HepG2 (cell line): ENCODE measurements at regions not wholly inside any gene's neighbourhood (a gene's known extent, or its start where the extent isn't known, plus 50 kb on each side); places are given as distances from the start of the nearest gene placed in this dataset.

Experiments
- ATAC-seq: fragments of 200-7000 bp; cut with Tn5 transposase; 3 replicates; pipeline ENCODE4 v1.9.1; 2020; ENCODE audit warnings: mild to moderate bottlenecking, moderate library complexity
- BruUV-seq: library from RNA; stranded (reverse); fragments of 400-500 nt; replicated peaks from 2 replicates; lab custom pipeline; 2021; lab: Mats Ljungman, UMichigan
- CTCF ChIA-PET: fragments of 300-600 bp; formaldehyde crosslinking; extraction: SDS; loops from one replicate; lab custom pipeline; 2021; ENCODE audit warnings: low total read pairs, inconsistent platforms, low intra/inter-chr PET ratio; lab: Yijun Ruan, JAX
- POLR2A ChIA-PET: fragments of 350-600 bp; sonication (Branson Sonifier 250); formaldehyde crosslinking; loops from one replicate; lab custom pipeline; 2020; ENCODE audit warnings: antibody characterized with exemption, inconsistent platforms; lab: Yijun Ruan, JAX
- DNase-seq: peaks from one replicate; pipeline ENCODE4 v3.0.0-alpha.2; 2015; ENCODE audit warnings: low spot score
- FAIRE-seq: peaks from 3 replicates; lab custom pipeline; 2011; peaks lifted over from hg19 to GRCh38; lab: Jason Lieb, UNC
- H2AFZ ChIP-seq: one replicate; pipeline ENCODE4 v1.6.1; 2011; ENCODE audit warnings: low read length, inconsistent platforms
- H3K27ac ChIP-seq: fragments of 300-600 bp; 3 replicates; pipeline ENCODE4 v1.8.0; 2011; ENCODE audit warnings: mixed run types, mild to moderate bottlenecking, mixed read lengths, low read length, inconsistent platforms; ENCODE audit not compliant: insufficient read depth; ENCODE audit errors: extremely low read length
- H3K27me3 ChIP-seq, 2 experiments: fragments of 200-600 bp in 1 of 2; 2 replicates in 1 of 2; 3 replicates in 1 of 2; pipeline versions ENCODE4 v1.6.0 to v1.8.0; 2011; ENCODE audit warnings: low read length in 2 of 2, mild to moderate bottlenecking in 2 of 2, moderate library complexity in 2 of 2, inconsistent platforms in 1 of 2; ENCODE audit not compliant: insufficient read depth in 2 of 2, control insufficient read depth in 1 of 2
- H3K36me3 ChIP-seq, 2 experiments: fragments of 200-600 bp in 1 of 2; replicated peaks in 1 of 2; 2 replicates in 1 of 2; 3 replicates in 1 of 2; pipeline versions ENCODE4 v1.5.1 to v1.8.0; 2011; ENCODE audit warnings: low read length in 2 of 2, inconsistent platforms in 1 of 2; ENCODE audit not compliant: insufficient read depth in 2 of 2, control insufficient read depth in 1 of 2
- H3K4me1 ChIP-seq: 2 replicates; pipeline ENCODE4 v1.5.1; 2012; ENCODE audit warnings: low read length, inconsistent platforms; ENCODE audit not compliant: insufficient read depth
- H3K4me2 ChIP-seq: 2 replicates; pipeline ENCODE4 v1.6.0; 2011; ENCODE audit warnings: low read depth, low read length, inconsistent platforms
- H3K4me3 ChIP-seq, 3 experiments: fragments of 200-600 bp in 1 of 3; sonication (generic), shearing (Covaris generic) in 1 of 3; replicated peaks in 1 of 3; 2 replicates each; pipeline ENCODE4 v1.5.1; 2011 to 2016; ENCODE audit warnings: low read length in 3 of 3, inconsistent platforms in 2 of 3, low read depth in 2 of 3, mild to moderate bottlenecking in 2 of 3, control low read depth in 1 of 3, mixed read lengths in 1 of 3; ENCODE audit not compliant: insufficient read depth in 1 of 3
- H3K79me2 ChIP-seq: one replicate; pipeline ENCODE4 v1.6.1; 2011; ENCODE audit warnings: low read length, inconsistent platforms; ENCODE audit not compliant: insufficient read depth
- H3K9ac ChIP-seq: 2 replicates; pipeline ENCODE4 v1.6.0; 2011; ENCODE audit warnings: mild to moderate bottlenecking, low read depth, low read length, inconsistent platforms; ENCODE audit not compliant: insufficient read depth
- H3K9me3 ChIP-seq: 2 replicates; pipeline ENCODE4 v1.5.1; 2012; ENCODE audit warnings: mild to moderate bottlenecking, low read length
- H4K20me1 ChIP-seq: 2 replicates; pipeline ENCODE4 v1.6.0; 2011; ENCODE audit warnings: inconsistent platforms, mild to moderate bottlenecking, low read length, moderate library complexity; ENCODE audit not compliant: insufficient read depth
- AGO1 ChIP-seq: fragments of 200-400 bp; formaldehyde crosslinking; IDR thresholded peaks from 2 replicates; pipeline ENCODE4 v1.6.1; 2017; ENCODE audit warnings: mild to moderate bottlenecking, low read depth, low read length, moderate library complexity; ENCODE audit not compliant: poor library complexity, severe bottlenecking
- CSRNP1 ChIP-seq: sonication (generic); formaldehyde crosslinking; IDR thresholded peaks from 2 replicates; pipeline ENCODE4 v1.8.1; 2023; ENCODE audit warnings: mild to moderate bottlenecking, missing genetic modification reagents
- GRHL1 ChIP-seq: sonication (generic); formaldehyde crosslinking; conservative IDR thresholded peaks from 2 replicates; pipeline ENCODE4 v1.8.0; 2022; ENCODE audit warnings: missing genetic modification reagents
- JUN ChIP-seq: sonication (generic); formaldehyde crosslinking; IDR thresholded peaks from 2 replicates; pipeline ENCODE4 v1.4.0; 2020; ENCODE audit warnings: mild to moderate bottlenecking, missing genetic modification reagents
- KMT2A ChIP-seq: sonication (generic); formaldehyde crosslinking; IDR thresholded peaks from 2 replicates; pipeline ENCODE4 v1.4.0; 2020; ENCODE audit warnings: missing genetic modification reagents
- MED13 ChIP-seq: sonication (generic); formaldehyde crosslinking; IDR thresholded peaks from 2 replicates; pipeline ENCODE4 v1.5.0; 2020; ENCODE audit warnings: missing genetic modification reagents
- MTA3 ChIP-seq: sonication (generic); formaldehyde crosslinking; IDR thresholded peaks from 2 replicates; pipeline ENCODE4 v1.4.0; 2020; ENCODE audit warnings: missing genetic modification reagents
- NFE2L1 ChIP-seq: sonication (generic); formaldehyde crosslinking; IDR thresholded peaks from 2 replicates; pipeline ENCODE4 v1.4.0; 2020; ENCODE audit warnings: missing genetic modification reagents, mild to moderate bottlenecking, borderline replicate concordance
- NR2F2 ChIP-seq: IDR thresholded peaks from 2 replicates; pipeline ENCODE4 v1.6.1; 2012; ENCODE audit warnings: low read depth, inconsistent platforms, borderline replicate concordance
- NRL ChIP-seq: sonication (generic); formaldehyde crosslinking; IDR thresholded peaks from 2 replicates; pipeline ENCODE4 v1.5.0; 2020; ENCODE audit warnings: missing genetic modification reagents, mild to moderate bottlenecking, moderate library complexity, borderline replicate concordance
- PAX8 ChIP-seq: sonication (generic); formaldehyde crosslinking; IDR thresholded peaks from 2 replicates; pipeline ENCODE4 v1.8.0; 2022; ENCODE audit warnings: mild to moderate bottlenecking, missing genetic modification reagents, borderline replicate concordance
- SIX4 ChIP-seq: sonication (generic); formaldehyde crosslinking; IDR thresholded peaks from 2 replicates; pipeline ENCODE4 v1.4.0; 2020; ENCODE audit warnings: missing genetic modification reagents
- SNAPC2 ChIP-seq: sonication (generic); formaldehyde crosslinking; IDR thresholded peaks from 2 replicates; pipeline ENCODE4 v1.8.1; 2022; ENCODE audit warnings: mild to moderate bottlenecking, missing genetic modification reagents
- TAF1 ChIP-seq: sonication (generic); formaldehyde crosslinking; IDR thresholded peaks from 2 replicates; pipeline ENCODE4 v1.4.0; 2020; ENCODE audit warnings: missing genetic modification reagents
- ZNF296 ChIP-seq: sonication (generic); formaldehyde crosslinking; conservative IDR thresholded peaks from 2 replicates; pipeline ENCODE4 v1.5.0; 2020; ENCODE audit warnings: mild to moderate bottlenecking, missing genetic modification reagents
- ZNF749 ChIP-seq: sonication (generic); formaldehyde crosslinking; IDR thresholded peaks from 2 replicates; pipeline ENCODE4 v1.8.0; 2022; ENCODE audit warnings: mild to moderate bottlenecking, missing genetic modification reagents, moderate library complexity, borderline replicate concordance
- WGBS: methylation state at CpG from one replicate; pipeline ENCODE4 v1.1.6; 2017; ENCODE audit warnings: low lambda C conversion rate; 5-methylcytosine and 5-hydroxymethylcytosine counted together
- in situ Hi-C: cut with HindIII; loops from 2 replicates; pipeline ENCODE4 v1.10.0; 2017; ENCODE audit warnings: low pct_unique_long_range_greater_than_20kb; ENCODE audit not compliant: extremely low pct_ligation_motif_present
- intact Hi-C: fragments of 100-400 bp; cut with micrococcal nuclease; formaldehyde crosslinking; loops from one replicate; pipeline ENCODE4 v1.10.0; 2022; ENCODE audit not compliant: unreplicated experiment

- TF ChIP-seq JUN, result no peak
- TF ChIP-seq PAX8 (CRISPR knock-in tag), result no peak
- TF ChIP-seq SNAPC2, result no peak
- no peak for TF ChIP-seq MTA3 (CRISPR knock-in tag)
Measured at GRCh38 chr13:107322228-107322627, 754.3 kb upstream of the ARGLU1 start (continued).

- 11% methylated on average over 1 of the region's 1 CpG for whole genome bisulfite sequencing
- H3K4me1 ChIP-seq, result no peaks in the 10 kb centered on the region
- BruUV-seq, result no TSS peak
- no peaks in the 10 kb centered on the region for H3K9me3 ChIP-seq
- no peak for DNase-seq
- no peak for TF ChIP-seq TAF1 (CRISPR knock-in tag)
- TF ChIP-seq KMT2A (CRISPR knock-in tag), result no peak
- TF ChIP-seq NRL (CRISPR knock-in tag), result no peak
- no peak for TF ChIP-seq NFE2L1 (CRISPR knock-in tag)
- TF ChIP-seq SIX4, result no peak
- no peak for TF ChIP-seq GRHL1
- no peak for TF ChIP-seq AGO1
- no peak for TF ChIP-seq CSRNP1
- TF ChIP-seq ZNF749 (CRISPR knock-in tag), result no peak
- no peak for TF ChIP-seq ZNF296 (CRISPR knock-in tag)
- TF ChIP-seq MED13 (CRISPR knock-in tag), result no peak
- TF ChIP-seq NR2F2, result no peak
- TF ChIP-seq, all 625 proteins: peak for 0
- Histone ChIP-seq H4K20me1 (no peaks in the 10 kb centered on the region), H3K4me2 (no peak overlapping the region), H3K9ac (no peak overlapping the region), H3K27ac (no peak overlapping the region), H3K36me3 (no peaks in the 10 kb centered on the region), H3K4me3 (no peak overlapping the region), H3K79me2 (no peaks in the 10 kb centered on the region), H3K27me3 (no peaks in the 10 kb centered on the region), H2AFZ (no peak overlapping the region)
- intact Hi-C loops, result no loop called here
- no peak for FAIRE-seq
- in situ Hi-C loops, result no loop called here
- ChIA-PET CTCF (no interaction called here), POLR2A (no interaction called here)
- ATAC-seq, result no peak
Measured at GRCh38 chr13:107305178-107305577, 737.2 kb upstream of the ARGLU1 start.
